Bone marrow (tissue), 2 donors: ENCODE measurements at regions not wholly inside any gene's neighbourhood (a gene's known extent, or its start where the extent isn't known, plus 50 kb on each side); places are given as distances from the start of the nearest gene placed in this dataset.

Source experiments
- DNase-seq, 2 donors: peaks; one replicate each; lab custom pipeline; 2025; lab: John Stamatoyannopoulos, UW

- DNase-seq = no peak
These were observed 135.7 kb downstream of the DSEL start for GRCh38 chr18:67380867-67381266.

GRCh38 chr18:67379981-67380380 is 136.5 kb downstream of the DSEL start:
- no peak for DNase-seq

- no peak for DNase-seq
These were observed 140.1 kb downstream of the DSEL start for GRCh38 chr18:67376372-67376771.

- no peak for DNase-seq
These were observed 142.9 kb downstream of the DSEL start for GRCh38 chr18:67373636-67374035.

GRCh38 chr18:67367540-67367939 is 149.0 kb downstream of the DSEL start:
- DNase-seq = no peak

GRCh38 chr18:67363694-67364093 is 152.8 kb downstream of the DSEL start:
- no peak for DNase-seq

- no peak for DNase-seq
These were observed 153.6 kb downstream of the DSEL start for GRCh38 chr18:67362906-67363305.

- DNase-seq = no peak
These were observed 156.4 kb downstream of the DSEL start for GRCh38 chr18:67359873-67360838.

GRCh38 chr18:67358947-67359346 is 157.6 kb downstream of the DSEL start:
- no peak for DNase-seq

GRCh38 chr18:67354692-67355091 is 161.8 kb downstream of the DSEL start:
- DNase-seq = no peak

GRCh38 chr18:67354091-67354490 is 162.4 kb downstream of the DSEL start:
- DNase-seq = no peak

GRCh38 chr18:67347438-67347837 is 169.1 kb downstream of the DSEL start:
- no peak for DNase-seq

- DNase-seq = no peak
These were observed 174.4 kb downstream of the DSEL start for GRCh38 chr18:67342159-67342558.

- no peak for DNase-seq
These were observed 178.8 kb downstream of the DSEL start for GRCh38 chr18:67337696-67338095.

- DNase-seq = no peak
These were observed 184.7 kb downstream of the DSEL start for GRCh38 chr18:67331857-67332256.

GRCh38 chr18:67319109-67319508 is 197.4 kb downstream of the DSEL start:
- no peak for DNase-seq

GRCh38 chr18:67318651-67319050 is 197.9 kb downstream of the DSEL start:
- no peak for DNase-seq

GRCh38 chr18:67310826-67311225 is 205.7 kb downstream of the DSEL start:
- no peak for DNase-seq

- DNase-seq = no peak
These were observed 207.7 kb downstream of the DSEL start for GRCh38 chr18:67308819-67309218.

GRCh38 chr18:67305466-67305865 is 211.1 kb downstream of the DSEL start:
- DNase-seq = no peak

- no peak for DNase-seq
These were observed 214.5 kb downstream of the DSEL start for GRCh38 chr18:67302043-67302442.

- DNase-seq = no peak
These were observed 214.9 kb downstream of the DSEL start for GRCh38 chr18:67301592-67301991.

GRCh38 chr18:67300498-67300897 is 216.0 kb downstream of the DSEL start:
- DNase-seq = no peak

GRCh38 chr18:67292814-67293213 is 223.7 kb downstream of the DSEL start:
- no peak for DNase-seq
